ENCODE measurements at regions not wholly inside any gene's neighbourhood (a gene's known extent, or its start where the extent isn't known, plus 50 kb on each side); places are given as distances from the start of the nearest gene placed in this dataset.

GRCh38 chr7:19268737-19269136 lies 123.5 kb upstream of the FERD3L start:
- Histone ChIP-seq H3K27me3 (no peaks in the 10 kb centered on the region), H3K9me3 (peaks cover 0 to 6% of the 10 kb centered on the region in 2 donors), H3K4me3 (no peak overlapping the region), H3K27ac (no peak overlapping the region), H3K4me1 (no peaks in the 10 kb centered on the region), H3K36me3 (no peaks in the 10 kb centered on the region)
- intact Hi-C loops (cut with DNase I) = no loop called here
- TF ChIP-seq CTCF (IDR thresholded peaks at IDR 0.05) = no peak
- ATAC-seq = no peak
- no peak for DNase-seq

DNA sequence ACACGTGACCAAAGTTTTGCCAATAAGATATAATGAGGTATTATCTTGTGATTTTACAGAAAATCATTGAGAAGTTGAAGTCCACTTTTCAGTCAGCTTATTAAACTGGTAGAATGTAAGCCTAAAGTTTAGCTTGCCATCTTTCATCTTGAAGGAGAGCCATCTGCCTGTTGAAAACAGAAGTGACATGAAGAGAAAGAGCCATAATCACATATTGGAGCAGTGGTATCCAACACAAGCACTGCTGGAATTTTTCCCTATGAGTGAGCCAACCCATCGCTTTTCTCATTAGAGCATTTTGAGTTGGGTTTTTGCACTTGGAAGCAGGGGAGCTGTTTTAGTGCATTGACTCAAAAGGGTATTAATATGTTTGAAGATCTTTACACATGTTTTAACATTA lies 117.6 kb upstream of the FERD3L start:
- Histone ChIP-seq H3K27ac (no peak overlapping the region), H3K4me3 (no peak overlapping the region), H3K9me3 (no peaks in the 10 kb centered on the region), H3K27me3 (no peaks in the 10 kb centered on the region), H3K4me1 (no peaks in the 10 kb centered on the region), H3K36me3 (no peaks in the 10 kb centered on the region)
- ATAC-seq (no peak), DNase-seq (no peak)
- no peak for TF ChIP-seq CTCF (IDR thresholded peaks at IDR 0.05)
- intact Hi-C loops (cut with DNase I) = no loop called here

GRCh38 chr7:19249281-19249680 lies 104.1 kb upstream of the FERD3L start:
- Histone ChIP-seq H3K36me3 (no peaks in the 10 kb centered on the region), H3K9me3 (peaks cover 0 to 9% of the 10 kb centered on the region in 2 donors), H3K4me1 (no peaks in the 10 kb centered on the region), H3K4me3 (no peak overlapping the region), H3K27ac (no peak overlapping the region), H3K27me3 (no peaks in the 10 kb centered on the region)
- intact Hi-C loops (cut with DNase I) = no loop called here
- ATAC-seq = no peak
- DNase-seq = no peak
- no peak for TF ChIP-seq CTCF (IDR thresholded peaks at IDR 0.05)

- no peaks in the 10 kb centered on the region for H3K4me1 ChIP-seq
- H3K27me3 ChIP-seq = no peaks in the 10 kb centered on the region
- intact Hi-C loops (cut with DNase I) = no loop called here
- H3K27ac ChIP-seq = no peak overlapping the region
- H3K4me3 ChIP-seq = no peak overlapping the region
- DNase-seq (no peak), ATAC-seq (no peak)
- peaks cover 0 to 11% of the 10 kb centered on the region in 2 donors for H3K9me3 ChIP-seq
- H3K36me3 ChIP-seq = no peaks in the 10 kb centered on the region
- TF ChIP-seq CTCF (IDR thresholded peaks at IDR 0.05) = no peak
Measured at GRCh38 chr7:19248681-19249080, 103.5 kb upstream of the FERD3L start.

DNA sequence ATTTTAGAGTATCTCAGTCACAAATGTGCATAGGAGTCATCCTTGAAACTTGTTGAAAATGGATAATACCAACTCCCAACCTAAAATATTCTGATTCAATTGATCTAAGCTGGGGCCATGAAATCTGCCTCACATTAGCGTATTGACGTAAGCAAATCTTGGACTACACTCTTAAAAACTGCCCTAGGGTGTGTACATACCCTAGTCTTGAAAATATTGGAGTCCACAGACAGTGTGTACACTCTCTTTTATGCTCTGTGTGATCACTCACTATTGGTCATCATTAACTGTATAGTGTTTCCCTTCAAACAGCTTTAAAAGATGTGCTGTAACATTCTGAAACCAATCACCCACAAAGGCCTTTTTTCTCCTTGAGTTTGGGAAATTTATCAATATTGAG lies 102.9 kb upstream of the FERD3L start:
- Histone ChIP-seq H3K27ac (no peak overlapping the region), H3K4me1 (no peaks in the 10 kb centered on the region), H3K27me3 (no peaks in the 10 kb centered on the region), H3K4me3 (no peak overlapping the region), H3K36me3 (no peaks in the 10 kb centered on the region), H3K9me3 (peaks cover 0 to 12% of the 10 kb centered on the region in 2 donors)
- ATAC-seq (no peak), DNase-seq (no peak)
- intact Hi-C loops (cut with DNase I) = no loop called here
- no peak for TF ChIP-seq CTCF (IDR thresholded peaks at IDR 0.05)

Data from left lung (tissue), 4 donors.